Esophagus (tissue), 2 donors: ENCODE measurements at regions not wholly inside any gene's neighbourhood (a gene's known extent, or its start where the extent isn't known, plus 50 kb on each side); places are given as distances from the start of the nearest gene placed in this dataset.

Source experiments
- H3K27ac ChIP-seq, 2 donors: one replicate each; pipeline ENCODE4 v1.5.1; 2013; ENCODE audit warnings: low read depth in 2 of 2, mild to moderate bottlenecking in 2 of 2, inconsistent platforms in 1 of 2, low read length in 1 of 2, moderate library complexity in 1 of 2
- H3K27me3 ChIP-seq, 2 donors: one replicate each; pipeline ENCODE4 v1.6.1; 2013; ENCODE audit warnings: low read length in 2 of 2, control low read depth in 1 of 2, mild to moderate bottlenecking in 1 of 2; ENCODE audit not compliant: insufficient read depth in 2 of 2, control insufficient read depth in 1 of 2
- H3K36me3 ChIP-seq, 2 donors: one replicate each; pipeline ENCODE4 v1.6.1; 2013; ENCODE audit warnings: low read length in 1 of 2; ENCODE audit not compliant: control insufficient read depth in 2 of 2, insufficient read depth in 2 of 2
- H3K4me1 ChIP-seq, 2 donors: one replicate each; pipeline ENCODE4 v1.6.1; 2013; ENCODE audit warnings: low read length in 1 of 2; ENCODE audit not compliant: control insufficient read depth in 2 of 2, insufficient read depth in 2 of 2
- H3K4me3 ChIP-seq, 2 donors: one replicate each; pipeline ENCODE4 v1.5.1; 2013; ENCODE audit warnings: low read length in 2 of 2, mild to moderate bottlenecking in 2 of 2, low read depth in 1 of 2, moderate library complexity in 1 of 2
- H3K9me3 ChIP-seq, 2 donors: one replicate each; pipeline ENCODE4 v1.6.1; 2013; ENCODE audit warnings: mild to moderate bottlenecking in 2 of 2, low read depth in 1 of 2, low read length in 1 of 2, moderate library complexity in 1 of 2; ENCODE audit not compliant: control insufficient read depth in 2 of 2, insufficient read depth in 1 of 2
- WGBS, 2 donors: extraction: QIAGEN DNeasy Blood & Tissue Kit; methylation state at CpG; one replicate each; pipeline ENCODE4 v1.1.7; 2013; 5-methylcytosine and 5-hydroxymethylcytosine counted together
- donor health status: healthy with polysubstance abuse.
- donor health status: Bipolar disorder and iron deficiency.

- WGBS, 2 donors, result 97 to 98% methylated on average over 3 of the region's 3 CpGs
- Histone ChIP-seq H3K27ac (no peak overlapping the region), H3K4me3 (no peak overlapping the region), H3K27me3 (no peaks in the 10 kb centered on the region), H3K9me3 (no peaks in the 10 kb centered on the region), H3K4me1 (no peaks in the 10 kb centered on the region), H3K36me3 (no peaks in the 10 kb centered on the region)
These were observed 487.2 kb upstream of the AKR1E2 start for GRCh38 chr10:4338768-4339167.

DNA sequence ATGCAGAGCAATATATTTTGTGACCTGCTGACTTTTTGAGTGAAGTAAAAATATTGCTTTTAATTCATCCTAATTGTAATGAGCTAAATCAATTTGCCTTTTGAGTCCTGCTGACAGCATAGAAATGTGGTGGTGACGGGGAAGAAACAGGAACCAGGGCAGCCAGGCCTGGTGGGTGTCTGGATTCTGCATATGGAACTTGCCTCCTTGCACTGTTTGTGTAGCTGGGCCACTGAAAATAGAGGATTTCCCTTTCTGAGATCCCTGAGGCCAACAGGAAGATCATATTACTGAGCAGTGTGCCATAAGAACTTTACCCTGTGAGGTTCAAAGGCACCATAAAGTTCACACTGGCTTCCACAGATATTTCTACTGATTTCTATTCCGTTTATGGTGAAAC, 488.4 kb upstream of the AKR1E2 start:
- 80 to 86% methylated on average over 2 of the region's 2 CpGs for WGBS, 2 donors
- Histone ChIP-seq H3K36me3 (no peaks in the 10 kb centered on the region), H3K27ac (no peak overlapping the region), H3K9me3 (no peaks in the 10 kb centered on the region), H3K27me3 (no peaks in the 10 kb centered on the region), H3K4me1 (no peaks in the 10 kb centered on the region), H3K4me3 (no peak overlapping the region)

DNA sequence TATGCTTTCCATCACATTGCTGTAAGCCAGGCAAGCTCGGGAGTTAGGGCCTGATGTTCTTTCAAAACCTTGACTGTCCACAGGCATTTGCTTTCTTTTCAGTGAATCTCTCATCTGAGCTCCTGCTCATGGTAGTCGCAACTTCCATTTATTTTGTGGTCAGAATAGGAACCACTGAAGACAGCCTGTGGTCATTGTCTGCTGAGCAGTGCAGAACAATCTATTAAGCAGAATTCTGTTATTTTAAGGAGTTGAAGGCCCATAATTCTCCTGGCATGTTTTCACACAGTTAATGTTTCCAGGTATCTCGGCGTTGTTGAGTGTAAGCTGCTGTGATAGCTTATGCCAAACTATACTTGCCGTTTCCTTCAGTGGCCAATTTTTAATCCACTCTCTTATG, 491.1 kb upstream of the AKR1E2 start:
- 73 to 81% methylated on average over 5 of the region's 5 CpGs for WGBS, 2 donors
- Histone ChIP-seq H3K27ac (no peak overlapping the region), H3K27me3 (no peaks in the 10 kb centered on the region), H3K9me3 (no peaks in the 10 kb centered on the region), H3K4me3 (no peak overlapping the region), H3K4me1 (no peaks in the 10 kb centered on the region), H3K36me3 (no peaks in the 10 kb centered on the region)

- Histone ChIP-seq H3K4me1 (no peaks in the 10 kb centered on the region), H3K27ac (no peak overlapping the region)
- 85% methylated on average over 6 of the region's 6 CpGs for WGBS, 2 donors
These were observed 492.0 kb upstream of the AKR1E2 start for GRCh38 chr10:4334015-4334414.

GRCh38 chr10:4333459-4333894, 492.5 kb upstream of the AKR1E2 start:
- Histone ChIP-seq H3K27me3 (no peaks in the 10 kb centered on the region), H3K4me1 (no peaks in the 10 kb centered on the region), H3K27ac (no peak overlapping the region), H3K36me3 (no peaks in the 10 kb centered on the region), H3K4me3 (no peak overlapping the region), H3K9me3 (no peaks in the 10 kb centered on the region)
- 87% methylated on average over 15 of the region's 15 CpGs for WGBS, 2 donors

More at GRCh38 chr10:4334015-4334414, 492.0 kb upstream of the AKR1E2 start:
- Histone ChIP-seq H3K4me3 (no peak overlapping the region), H3K27me3 (no peaks in the 10 kb centered on the region), H3K9me3 (no peaks in the 10 kb centered on the region), H3K36me3 (no peaks in the 10 kb centered on the region)

DNA sequence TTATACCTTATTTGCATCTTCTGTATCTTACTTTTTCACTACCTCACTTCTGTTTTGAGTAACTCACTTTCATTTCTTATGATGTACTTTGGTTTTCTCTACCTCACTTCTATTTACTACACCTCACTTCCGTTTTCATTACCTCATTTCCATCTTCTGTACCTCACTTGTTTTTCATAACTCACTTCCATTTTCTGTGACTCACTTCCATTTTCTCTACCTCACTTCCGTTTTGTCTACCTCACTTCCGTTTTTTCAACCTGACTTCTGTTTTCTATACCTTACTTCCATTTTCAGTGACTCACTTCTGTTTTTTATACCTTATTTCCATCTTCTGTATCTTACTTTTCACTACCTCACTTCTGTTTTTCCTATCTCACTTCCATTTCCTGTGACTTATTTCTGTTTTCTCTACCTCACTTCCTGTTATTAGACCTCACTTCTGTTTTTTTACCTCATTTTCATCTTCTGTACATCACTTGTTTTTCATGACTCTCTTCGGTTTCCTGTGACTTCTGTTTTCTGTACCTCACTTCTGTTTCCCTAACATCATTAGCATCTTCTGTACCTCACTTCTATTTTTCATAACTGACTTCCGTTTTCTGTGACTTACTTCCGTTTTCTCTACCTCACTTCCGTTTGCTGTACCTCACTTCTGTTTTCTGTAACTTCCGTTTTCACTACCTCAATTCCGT, 493.1 kb upstream of the AKR1E2 start:
- Histone ChIP-seq H3K4me3 (no peak overlapping the region), H3K27me3 (no peaks in the 10 kb centered on the region), H3K4me1 (no peaks in the 10 kb centered on the region), H3K27ac (no peak overlapping the region), H3K36me3 (no peaks in the 10 kb centered on the region), H3K9me3 (no peaks in the 10 kb centered on the region)
- 84 to 87% methylated on average over 9 of the region's 9 CpGs for WGBS, 2 donors

DNA sequence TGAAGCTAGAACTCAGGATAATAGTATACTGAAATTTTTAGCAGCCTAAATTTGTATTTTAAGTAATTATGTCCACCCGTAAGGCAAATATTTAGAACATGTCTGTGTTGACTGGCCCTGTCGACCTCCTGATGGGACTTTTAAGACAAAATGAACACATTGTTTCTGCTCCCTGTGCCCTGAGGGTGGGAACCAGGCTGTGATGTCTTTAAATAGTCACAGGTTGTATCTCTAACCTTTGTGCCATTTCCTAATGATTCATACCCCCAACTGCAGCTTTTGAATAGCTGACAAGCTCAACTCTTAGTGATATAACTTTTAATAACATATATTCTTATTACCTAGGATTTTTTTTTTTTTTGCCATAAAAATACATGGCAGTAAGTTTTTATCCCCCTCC, 494.9 kb upstream of the AKR1E2 start:
- no peak overlapping the region for H3K27ac ChIP-seq
- 56 to 59% methylated on average over 2 of the region's 2 CpGs for WGBS, 2 donors
- no peaks in the 10 kb centered on the region for H3K27me3 ChIP-seq
- no peaks in the 10 kb centered on the region for H3K36me3 ChIP-seq
- no peaks in the 10 kb centered on the region for H3K9me3 ChIP-seq
- no peaks in the 10 kb centered on the region for H3K4me1 ChIP-seq
- H3K4me3 ChIP-seq, result no peak overlapping the region

DNA sequence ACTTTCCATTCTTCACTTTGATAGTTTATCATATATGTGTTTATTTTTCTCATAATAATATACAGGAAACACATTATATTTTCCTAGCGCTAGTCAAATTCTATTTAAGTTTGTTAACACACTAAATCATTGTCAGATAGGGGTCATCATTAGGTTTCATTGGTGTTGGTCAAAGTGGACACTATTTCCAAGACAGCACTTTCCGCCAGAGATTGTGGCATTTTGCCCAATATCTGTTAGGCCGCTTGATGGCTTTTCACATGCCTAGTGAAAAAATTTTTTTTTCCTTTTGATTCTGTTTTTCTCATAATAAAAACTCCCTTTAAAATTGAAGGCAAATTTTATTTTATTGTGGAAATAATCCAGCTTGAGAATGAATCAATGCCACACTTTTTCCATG, 495.4 kb upstream of the AKR1E2 start:
- Histone ChIP-seq H3K4me3 (no peak overlapping the region), H3K27ac (no peak overlapping the region), H3K27me3 (no peaks in the 10 kb centered on the region), H3K9me3 (no peaks in the 10 kb centered on the region), H3K36me3 (no peaks in the 10 kb centered on the region), H3K4me1 (no peaks in the 10 kb centered on the region)
- WGBS, 2 donors, result 85 to 94% methylated on average over 3 of the region's 3 CpGs

GRCh38 chr10:4329225-4329624, 496.8 kb upstream of the AKR1E2 start:
- H3K36me3 ChIP-seq, result no peaks in the 10 kb centered on the region
- WGBS, 2 donors, result 86 to 92% methylated on average over 3 of the region's 3 CpGs
- no peak overlapping the region for H3K4me3 ChIP-seq
- no peaks in the 10 kb centered on the region for H3K4me1 ChIP-seq
- H3K27me3 ChIP-seq, result no peaks in the 10 kb centered on the region
- no peak overlapping the region for H3K27ac ChIP-seq
- H3K9me3 ChIP-seq, result no peaks in the 10 kb centered on the region

- Histone ChIP-seq H3K4me3 (no peak overlapping the region), H3K27me3 (no peaks in the 10 kb centered on the region), H3K27ac (no peak overlapping the region), H3K36me3 (no peaks in the 10 kb centered on the region), H3K4me1 (no peaks in the 10 kb centered on the region), H3K9me3 (no peaks in the 10 kb centered on the region)
- WGBS, 2 donors, result 86 to 93% methylated on average over 5 of the region's 5 CpGs
These were observed 499.4 kb upstream of the AKR1E2 start for GRCh38 chr10:4326647-4327046.
